ENCODE measurements at regions not wholly inside any gene's neighbourhood (a gene's known extent, or its start where the extent isn't known, plus 50 kb on each side); places are given as distances from the start of the nearest gene placed in this dataset.

DNA sequence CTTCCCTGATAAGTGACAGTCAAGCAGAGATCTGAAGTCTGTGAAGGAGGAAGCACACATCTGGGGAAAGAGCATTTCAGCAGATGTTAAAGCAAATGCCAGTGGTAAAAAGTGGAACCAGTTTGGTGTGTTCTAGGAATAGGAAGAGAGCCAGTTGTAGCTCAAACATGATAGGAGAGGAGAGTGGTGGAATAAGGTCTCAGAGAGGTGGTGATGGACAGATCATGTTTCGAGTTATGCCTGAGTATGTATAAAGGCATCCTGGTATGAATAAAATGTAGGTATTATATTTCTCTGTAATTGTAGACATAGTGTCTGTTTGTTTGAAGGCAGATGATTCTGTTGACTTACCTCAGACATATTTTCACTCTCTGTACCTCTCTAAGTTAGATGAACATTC, 89.1 kb downstream of the LARP7 start:
- TF ChIP-seq, protein P1, sequence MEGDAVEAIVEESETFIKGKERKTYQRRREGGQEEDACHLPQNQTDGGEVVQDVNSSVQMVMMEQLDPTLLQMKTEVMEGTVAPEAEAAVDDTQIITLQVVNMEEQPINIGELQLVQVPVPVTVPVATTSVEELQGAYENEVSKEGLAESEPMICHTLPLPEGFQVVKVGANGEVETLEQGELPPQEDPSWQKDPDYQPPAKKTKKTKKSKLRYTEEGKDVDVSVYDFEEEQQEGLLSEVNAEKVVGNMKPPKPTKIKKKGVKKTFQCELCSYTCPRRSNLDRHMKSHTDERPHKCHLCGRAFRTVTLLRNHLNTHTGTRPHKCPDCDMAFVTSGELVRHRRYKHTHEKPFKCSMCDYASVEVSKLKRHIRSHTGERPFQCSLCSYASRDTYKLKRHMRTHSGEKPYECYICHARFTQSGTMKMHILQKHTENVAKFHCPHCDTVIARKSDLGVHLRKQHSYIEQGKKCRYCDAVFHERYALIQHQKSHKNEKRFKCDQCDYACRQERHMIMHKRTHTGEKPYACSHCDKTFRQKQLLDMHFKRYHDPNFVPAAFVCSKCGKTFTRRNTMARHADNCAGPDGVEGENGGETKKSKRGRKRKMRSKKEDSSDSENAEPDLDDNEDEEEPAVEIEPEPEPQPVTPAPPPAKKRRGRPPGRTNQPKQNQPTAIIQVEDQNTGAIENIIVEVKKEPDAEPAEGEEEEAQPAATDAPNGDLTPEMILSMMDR (IDR thresholded peaks at IDR 0.05) = no peak
- TF ChIP-seq EP300 (IDR thresholded peaks at IDR 0.05) = no peak
- no peak for TF ChIP-seq POLR2A (IDR thresholded peaks at IDR 0.05)
- TF ChIP-seq POLR2AphosphoS5 (IDR thresholded peaks at IDR 0.05) = no peak
